Activated T-cell treated with anti-CD3 and anti-CD28 coated beads for 48 hours (primary cell): ENCODE measurements at regions not wholly inside any gene's neighbourhood (a gene's known extent, or its start where the extent isn't known, plus 50 kb on each side); places are given as distances from the start of the nearest gene placed in this dataset.
"Not testable (repeated sequence)": the region's sequence is repeated elsewhere in the genome, so short reads cannot be mapped to it uniquely, and the experiment has no call there.

ENCODE experiments used
- DNase-seq: peaks from one replicate; pipeline ENCODE4 v3.0.0-alpha.2; 2020; ENCODE audit warnings: low read depth

GRCh38 chr15:101876031-101876430 lies 64.0 kb downstream of the OR4F15 start:
- not testable (repeated sequence) for DNase-seq

GRCh38 chr15:101877649-101878048 lies 65.6 kb downstream of the OR4F15 start:
- not testable (repeated sequence) for DNase-seq

- DNase-seq: not testable (repeated sequence)
These were observed 100.6 kb downstream of the OR4F15 start for GRCh38 chr15:101912349-101913287.

GRCh38 chr15:101924554-101924953 lies 112.6 kb downstream of the OR4F15 start:
- not testable (repeated sequence) for DNase-seq

GRCh38 chr15:101934506-101934905 lies 122.5 kb downstream of the OR4F15 start:
- not testable (repeated sequence) for DNase-seq

GRCh38 chr15:101937362-101937761 lies 125.4 kb downstream of the OR4F15 start:
- DNase-seq: not testable (repeated sequence)

GRCh38 chr15:101938555-101938954 lies 126.6 kb downstream of the OR4F15 start:
- not testable (repeated sequence) for DNase-seq

- DNase-seq: not testable (repeated sequence)
These were observed 133.9 kb downstream of the OR4F15 start for GRCh38 chr15:101945896-101946295.

- not testable (repeated sequence) for DNase-seq
These were observed 136.5 kb downstream of the OR4F15 start for GRCh38 chr15:101948491-101949010.

- DNase-seq: not testable (repeated sequence)
These were observed 137.5 kb downstream of the OR4F15 start for GRCh38 chr15:101949380-101950065.

GRCh38 chr15:101953993-101954392 lies 142.0 kb downstream of the OR4F15 start:
- DNase-seq: not testable (repeated sequence)

GRCh38 chr15:101955840-101956239 lies 143.8 kb downstream of the OR4F15 start:
- DNase-seq: not testable (repeated sequence)

- DNase-seq: not testable (repeated sequence)
These were observed 146.7 kb downstream of the OR4F15 start for GRCh38 chr15:101958656-101959055.

GRCh38 chr15:101961263-101961662 lies 149.3 kb downstream of the OR4F15 start:
- peak; percentile 9 for DNase-seq

GRCh38 chr15:101961765-101962164 lies 149.8 kb downstream of the OR4F15 start:
- not testable (repeated sequence) for DNase-seq

- DNase-seq: not testable (repeated sequence)
These were observed 151.7 kb downstream of the OR4F15 start for GRCh38 chr15:101963687-101964086.

GRCh38 chr15:101965353-101965752 lies 153.4 kb downstream of the OR4F15 start:
- not testable (repeated sequence) for DNase-seq

GRCh38 chr15:101965860-101966259 lies 153.9 kb downstream of the OR4F15 start:
- DNase-seq: not testable (repeated sequence)

- DNase-seq: not testable (repeated sequence)
These were observed 155.4 kb downstream of the OR4F15 start for GRCh38 chr15:101967364-101967763.

GRCh38 chr15:101970605-101971004 lies 158.6 kb downstream of the OR4F15 start:
- not testable (repeated sequence) for DNase-seq

GRCh38 chr15:101977281-101977680 lies 165.3 kb downstream of the OR4F15 start:
- not testable (repeated sequence) for DNase-seq

GRCh38 chr15:101980206-101980910 lies 168.4 kb downstream of the OR4F15 start:
- peak; percentile 24 for DNase-seq
